ENCODE measurements at regions not wholly inside any gene's neighbourhood (a gene's known extent, or its start where the extent isn't known, plus 50 kb on each side); places are given as distances from the start of the nearest gene placed in this dataset.

- H3K4me2 ChIP-seq (ENCODE audit: low read length, poor library complexity, severe bottlenecking) = no peak overlapping the region
- peak overlapping the region; percentile 4 for H4K91ac ChIP-seq (ENCODE audit: low read length)
- no peak overlapping the region for H3K23ac ChIP-seq (ENCODE audit: low read length in 2 of 2)
- no peak overlapping the region for H2BK120ac ChIP-seq (ENCODE audit: low read depth, low read length)
- no peaks in the 10 kb centered on the region for H3K79me1 ChIP-seq (replicated peaks; ENCODE audit: low read length, poor library complexity, severe bottlenecking)
- no peaks in the 10 kb centered on the region for H3K27me3 ChIP-seq (ENCODE audit: control insufficient read depth in 1 of 2, insufficient read depth in 1 of 2, low read length in 2 of 2)
- no peak overlapping the region for H2BK15ac ChIP-seq (ENCODE audit: low read depth, poor library complexity, severe bottlenecking)
- H3K18ac ChIP-seq (ENCODE audit: low read depth in 1 of 2, low read length in 2 of 2) = peak overlapping the region in 1 of 2 experiments; percentile 31
- H3K4me1 ChIP-seq (ENCODE audit: control insufficient read depth, insufficient read depth, low read depth, low read length) = peaks cover 25% of the 10 kb centered on the region
- no peak for DNase-seq
- H2BK12ac ChIP-seq (ENCODE audit: low read length in 2 of 2) = peak overlapping the region in 1 of 2 experiments; percentile 2
- 95% methylated on average over 8 of the region's 8 CpGs for WGBS
- no peaks in the 10 kb centered on the region for H3K36me3 ChIP-seq (ENCODE audit: control insufficient read depth in 1 of 2, insufficient read depth in 2 of 2, low read depth in 1 of 2, low read length in 2 of 2)
- H3K9me3 ChIP-seq (ENCODE audit: control insufficient read depth, low read length) = no peaks in the 10 kb centered on the region
- H3K4me3 ChIP-seq (ENCODE audit: insufficient read depth in 1 of 2, low read depth in 1 of 2, low read length in 2 of 2) = no peak overlapping the region
- no peak overlapping the region for H2AK5ac ChIP-seq (ENCODE audit: low read length, severe bottlenecking)
- peak overlapping the region in 1 of 2 experiments; percentile 0 for H3K4ac ChIP-seq (ENCODE audit: low read depth in 1 of 2, low read length in 2 of 2)
- no peak overlapping the region for H2BK5ac ChIP-seq (ENCODE audit: low read depth, low read length, poor library complexity, severe bottlenecking)
- no peak overlapping the region for H3K9ac ChIP-seq (ENCODE audit: low read length)
- H3K27ac ChIP-seq (ENCODE audit: low read length, poor library complexity, severe bottlenecking) = no peak overlapping the region
- peak overlapping the region; percentile 41 for H4K8ac ChIP-seq (ENCODE audit: low read length)
- H3K14ac ChIP-seq (ENCODE audit: low read length in 2 of 2) = no peak overlapping the region
- no peak overlapping the region for H2AFZ ChIP-seq (ENCODE audit: low read depth, low read length)
These were observed 107.2 kb downstream of the COPS8 start for GRCh38 chr2:237192881-237193280.

- Histone ChIP-seq H3K23ac (ENCODE audit: low read length in 2 of 2) (no peak overlapping the region), H3K79me1 (replicated peaks; ENCODE audit: low read length, poor library complexity, severe bottlenecking) (no peaks in the 10 kb centered on the region), H2BK15ac (ENCODE audit: low read depth, poor library complexity, severe bottlenecking) (peak overlapping the region; percentile 44), H3K9ac (ENCODE audit: low read length) (no peak overlapping the region), H2BK12ac (ENCODE audit: low read length in 2 of 2) (peak overlapping the region in 1 of 2 experiments; percentile 55), H2BK120ac (ENCODE audit: low read depth, low read length) (no peak overlapping the region), H4K91ac (ENCODE audit: low read length) (peak overlapping the region; percentile 53), H3K14ac (ENCODE audit: low read length in 2 of 2) (no peak overlapping the region), H3K4me1 (ENCODE audit: control insufficient read depth, insufficient read depth, low read depth, low read length) (peaks cover 25% of the 10 kb centered on the region), H2AK5ac (ENCODE audit: low read length, severe bottlenecking) (no peak overlapping the region), H4K8ac (ENCODE audit: low read length) (peak overlapping the region; percentile 28), H3K27ac (ENCODE audit: low read length, poor library complexity, severe bottlenecking) (no peak overlapping the region), H2AFZ (ENCODE audit: low read depth, low read length) (no peak overlapping the region), H3K9me3 (ENCODE audit: control insufficient read depth, low read length) (no peaks in the 10 kb centered on the region), H3K4me2 (ENCODE audit: low read length, poor library complexity, severe bottlenecking) (no peak overlapping the region), H3K36me3 (ENCODE audit: control insufficient read depth in 1 of 2, insufficient read depth in 2 of 2, low read depth in 1 of 2, low read length in 2 of 2) (no peaks in the 10 kb centered on the region), H3K4ac (ENCODE audit: low read depth in 1 of 2, low read length in 2 of 2) (peak overlapping the region in 1 of 2 experiments; percentile 0), H3K27me3 (ENCODE audit: control insufficient read depth in 1 of 2, insufficient read depth in 1 of 2, low read length in 2 of 2) (no peaks in the 10 kb centered on the region), H3K4me3 (ENCODE audit: insufficient read depth in 1 of 2, low read depth in 1 of 2, low read length in 2 of 2) (no peak overlapping the region), H3K18ac (ENCODE audit: low read depth in 1 of 2, low read length in 2 of 2) (peak overlapping the region in 1 of 2 experiments; percentile 31), H2BK5ac (ENCODE audit: low read depth, low read length, poor library complexity, severe bottlenecking) (no peak overlapping the region)
- 95% methylated on average over 7 of the region's 7 CpGs for WGBS
- no peak for DNase-seq
These were observed 107.7 kb downstream of the COPS8 start for GRCh38 chr2:237193436-237193835.

- no peak overlapping the region for H2AFZ ChIP-seq (ENCODE audit: low read depth, low read length)
- H3K4me1 ChIP-seq (ENCODE audit: control insufficient read depth, insufficient read depth, low read depth, low read length) = peaks cover 25% of the 10 kb centered on the region
- no peaks in the 10 kb centered on the region for H3K36me3 ChIP-seq (ENCODE audit: control insufficient read depth in 1 of 2, insufficient read depth in 2 of 2, low read depth in 1 of 2, low read length in 2 of 2)
- no peak overlapping the region for H3K23ac ChIP-seq (ENCODE audit: low read length in 2 of 2)
- no peaks in the 10 kb centered on the region for H3K27me3 ChIP-seq (ENCODE audit: control insufficient read depth in 1 of 2, insufficient read depth in 1 of 2, low read length in 2 of 2)
- H3K18ac ChIP-seq (ENCODE audit: low read depth in 1 of 2, low read length in 2 of 2) = peak overlapping the region; percentile 46 to 64
- no peak overlapping the region for H3K27ac ChIP-seq (ENCODE audit: low read length, poor library complexity, severe bottlenecking)
- H3K14ac ChIP-seq (ENCODE audit: low read length in 2 of 2) = peak overlapping the region in 1 of 2 experiments; percentile 72
- no peak overlapping the region for H2BK5ac ChIP-seq (ENCODE audit: low read depth, low read length, poor library complexity, severe bottlenecking)
- no peak overlapping the region for H3K4me2 ChIP-seq (ENCODE audit: low read length, poor library complexity, severe bottlenecking)
- 90% methylated on average over 5 of the region's 5 CpGs for WGBS
- H3K79me1 ChIP-seq (replicated peaks; ENCODE audit: low read length, poor library complexity, severe bottlenecking) = no peaks in the 10 kb centered on the region
- H2AK5ac ChIP-seq (ENCODE audit: low read length, severe bottlenecking) = no peak overlapping the region
- peak overlapping the region; percentile 29 for H2BK120ac ChIP-seq (ENCODE audit: low read depth, low read length)
- no peak overlapping the region for H2BK15ac ChIP-seq (ENCODE audit: low read depth, poor library complexity, severe bottlenecking)
- H3K9me3 ChIP-seq (ENCODE audit: control insufficient read depth, low read length) = no peaks in the 10 kb centered on the region
- no peak overlapping the region for H4K91ac ChIP-seq (ENCODE audit: low read length)
- H3K4me3 ChIP-seq (ENCODE audit: insufficient read depth in 1 of 2, low read depth in 1 of 2, low read length in 2 of 2) = no peak overlapping the region
- DNase-seq = no peak
- no peak overlapping the region for H3K4ac ChIP-seq (ENCODE audit: low read depth in 1 of 2, low read length in 2 of 2)
- H4K8ac ChIP-seq (ENCODE audit: low read length) = peak overlapping the region; percentile 66
- H3K9ac ChIP-seq (ENCODE audit: low read length) = no peak overlapping the region
- peak overlapping the region; percentile 75 to 79 for H2BK12ac ChIP-seq (ENCODE audit: low read length in 2 of 2)
These were observed 108.4 kb downstream of the COPS8 start for GRCh38 chr2:237194081-237194480.

DNA sequence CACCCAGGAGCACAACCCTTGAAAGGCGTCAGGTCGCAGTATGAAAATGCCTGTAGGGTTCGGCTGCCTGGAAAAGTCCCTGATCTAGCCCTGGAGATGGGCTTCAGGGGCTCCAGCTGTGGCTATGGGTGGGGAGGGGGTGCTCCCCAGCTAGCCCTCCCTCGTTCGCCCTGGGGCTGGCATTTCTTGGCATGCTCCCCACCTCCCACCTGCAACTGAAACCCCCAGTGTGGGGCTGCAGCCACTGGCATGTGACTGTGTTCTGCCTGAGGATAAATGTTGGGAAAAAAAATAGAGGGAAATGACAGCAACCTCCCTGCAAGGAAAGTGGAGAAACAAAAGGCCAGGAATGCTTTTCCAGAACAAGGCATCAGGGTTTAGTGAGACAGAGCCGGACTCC is 109.2 kb downstream of the COPS8 start:
- H3K4me2 ChIP-seq (ENCODE audit: low read length, poor library complexity, severe bottlenecking) = no peak overlapping the region
- H2BK15ac ChIP-seq (ENCODE audit: low read depth, poor library complexity, severe bottlenecking) = peak overlapping the region; percentile 75
- no peak overlapping the region for H2AFZ ChIP-seq (ENCODE audit: low read depth, low read length)
- DNase-seq = no peak
- no peak overlapping the region for H4K8ac ChIP-seq (ENCODE audit: low read length)
- H3K9me3 ChIP-seq (ENCODE audit: control insufficient read depth, low read length) = no peaks in the 10 kb centered on the region
- no peak overlapping the region for H2BK12ac ChIP-seq (ENCODE audit: low read length in 2 of 2)
- H3K4ac ChIP-seq (ENCODE audit: low read depth in 1 of 2, low read length in 2 of 2) = no peak overlapping the region
- no peak overlapping the region for H2AK5ac ChIP-seq (ENCODE audit: low read length, severe bottlenecking)
- H3K14ac ChIP-seq (ENCODE audit: low read length in 2 of 2) = no peak overlapping the region
- peak overlapping the region; percentile 38 to 52 for H3K18ac ChIP-seq (ENCODE audit: low read depth in 1 of 2, low read length in 2 of 2)
- H3K79me1 ChIP-seq (replicated peaks; ENCODE audit: low read length, poor library complexity, severe bottlenecking) = no peaks in the 10 kb centered on the region
- WGBS = over 99% methylated on average over 3 of the region's 6 CpGs
- H3K36me3 ChIP-seq (ENCODE audit: control insufficient read depth in 1 of 2, insufficient read depth in 2 of 2, low read depth in 1 of 2, low read length in 2 of 2) = no peaks in the 10 kb centered on the region
- no peak overlapping the region for H3K23ac ChIP-seq (ENCODE audit: low read length in 2 of 2)
- no peak overlapping the region for H2BK5ac ChIP-seq (ENCODE audit: low read depth, low read length, poor library complexity, severe bottlenecking)
- H3K4me1 ChIP-seq (ENCODE audit: control insufficient read depth, insufficient read depth, low read depth, low read length) = peaks cover 31% of the 10 kb centered on the region
- no peak overlapping the region for H3K27ac ChIP-seq (ENCODE audit: low read length, poor library complexity, severe bottlenecking)
- peak overlapping the region; percentile 9 for H2BK120ac ChIP-seq (ENCODE audit: low read depth, low read length)
- no peak overlapping the region for H3K9ac ChIP-seq (ENCODE audit: low read length)
- H3K4me3 ChIP-seq (ENCODE audit: insufficient read depth in 1 of 2, low read depth in 1 of 2, low read length in 2 of 2) = no peak overlapping the region
- peak overlapping the region; percentile 31 for H4K91ac ChIP-seq (ENCODE audit: low read length)
- no peaks in the 10 kb centered on the region for H3K27me3 ChIP-seq (ENCODE audit: control insufficient read depth in 1 of 2, insufficient read depth in 1 of 2, low read length in 2 of 2)
